Natural killer cell (primary cell): ENCODE measurements at regions not wholly inside any gene's neighbourhood (a gene's known extent, or its start where the extent isn't known, plus 50 kb on each side); places are given as distances from the start of the nearest gene placed in this dataset.

Experiments
- ATAC-seq, 3 donors: fragments of 150-1000 bp in 2 of 3; fragments of 200-7000 bp in 1 of 3; cut with Tn5 transposase; 1 replicate in 1 of 3; 2 replicates in 2 of 3; pipeline ENCODE4 v1.10.0; 2021; ENCODE audit warnings: mild to moderate bottlenecking in 2 of 3, moderate library complexity in 2 of 3
- DNase-seq, 2 donors: peaks; one replicate each; pipeline versions ENCODE4 v3.0.0 to v3.0.0-alpha.2; 2013 to 2021; ENCODE audit warnings: mixed read lengths in 1 of 2
- H3K27ac ChIP-seq: one replicate; pipeline ENCODE4 v1.5.1; 2013; ENCODE audit warnings: mild to moderate bottlenecking, low read length
- H3K27me3 ChIP-seq: one replicate; pipeline ENCODE4 v1.6.1; 2013; ENCODE audit warnings: low read length; ENCODE audit not compliant: control insufficient read depth, insufficient read depth
- H3K36me3 ChIP-seq: one replicate; pipeline ENCODE4 v1.6.1; 2013; ENCODE audit warnings: low read length; ENCODE audit not compliant: control insufficient read depth, insufficient read depth
- H3K4me1 ChIP-seq: one replicate; pipeline ENCODE4 v1.6.1; 2013; ENCODE audit warnings: low read length; ENCODE audit not compliant: control insufficient read depth, insufficient read depth
- H3K4me3 ChIP-seq: one replicate; pipeline ENCODE4 v1.5.1; 2013; ENCODE audit warnings: low read length
- H3K9me3 ChIP-seq: one replicate; pipeline ENCODE4 v1.6.1; 2013; ENCODE audit warnings: low read length; ENCODE audit not compliant: control insufficient read depth, insufficient read depth
- H3K27ac Mint-ChIP-seq, 2 donors: one replicate each; pipeline ENCODE4 v1.8.0; 2022; ENCODE audit warnings: mild to moderate bottlenecking in 2 of 2, mixed read lengths in 2 of 2, moderate library complexity in 1 of 2
- H3K27me3 Mint-ChIP-seq, 2 donors: one replicate each; pipeline ENCODE4 v1.8.0; 2022; ENCODE audit warnings: low read depth in 2 of 2, mixed read lengths in 2 of 2
- H3K36me3 Mint-ChIP-seq: one replicate; pipeline ENCODE4 v1.8.0; 2022; ENCODE audit warnings: mixed read lengths
- H3K4me1 Mint-ChIP-seq, 2 donors: one replicate each; pipeline ENCODE4 v1.8.0; 2022; ENCODE audit warnings: mixed read lengths in 2 of 2
- H3K4me3 Mint-ChIP-seq: one replicate; pipeline ENCODE4 v1.8.0; 2022; ENCODE audit warnings: mild to moderate bottlenecking, moderate library complexity, mixed read lengths
- H3K9me3 Mint-ChIP-seq, 2 donors: one replicate each; pipeline ENCODE4 v1.8.0; 2022; ENCODE audit warnings: mixed read lengths in 2 of 2
- CTCF ChIP-seq: fragments of 200-600 bp; IDR thresholded peaks from one replicate; pipeline ENCODE4 v1.8.0; 2022; ENCODE audit warnings: antibody characterized with exemption
- WGBS: methylation state at CpG from one replicate; pipeline ENCODE4 v1.1.7; 2013; ENCODE audit warnings: missing lambda C conversion rate; ENCODE audit not compliant: insufficient coverage; 5-methylcytosine and 5-hydroxymethylcytosine counted together
- intact Hi-C: fragments of 100-400 bp; cut with micrococcal nuclease; formaldehyde crosslinking; loops from one replicate; pipeline ENCODE4 v1.14.2; 2022

DNA sequence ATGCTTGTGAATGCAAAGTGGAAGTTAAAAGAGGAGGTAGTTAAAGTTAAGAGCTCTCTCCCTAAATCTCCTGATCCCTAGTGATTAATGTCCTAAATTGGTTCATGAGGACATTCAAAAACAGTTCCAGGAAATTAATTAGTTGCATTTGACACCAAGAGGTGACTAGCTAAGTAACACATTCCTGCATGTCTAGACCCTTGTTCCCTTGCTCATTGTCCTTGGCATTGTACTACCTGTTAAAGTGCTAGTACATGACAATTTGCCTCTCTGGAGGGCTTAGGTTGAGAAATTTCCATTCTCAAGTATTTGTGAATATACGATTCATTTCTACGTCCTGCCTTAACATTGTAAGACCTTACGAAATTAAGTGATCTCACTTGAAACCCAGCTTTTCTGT is 278.6 kb upstream of the CDH10 start:
- no peaks in the 10 kb centered on the region for H3K4me1 Mint-ChIP-seq
- no peaks in the 10 kb centered on the region for H3K27me3 ChIP-seq
- ATAC-seq (no peak), DNase-seq (no peak)
- H3K27ac ChIP-seq, result no peak overlapping the region
- 84% methylated on average over 3 of the region's 3 CpGs for WGBS
- no peaks in the 10 kb centered on the region for H3K36me3 ChIP-seq
- TF ChIP-seq CTCF, result no peak
- peaks cover 22% of the 10 kb centered on the region for H3K36me3 Mint-ChIP-seq
- H3K4me3 ChIP-seq, result no peak overlapping the region
- H3K9me3 Mint-ChIP-seq, result peaks cover 15 to 30% of the 10 kb centered on the region in 2 donors
- peaks cover 6% of the 10 kb centered on the region for H3K9me3 ChIP-seq
- no peak overlapping the region for H3K27ac Mint-ChIP-seq
- no peak overlapping the region for H3K4me3 Mint-ChIP-seq
- no peaks in the 10 kb centered on the region for H3K4me1 ChIP-seq
- no peaks in the 10 kb centered on the region for H3K27me3 Mint-ChIP-seq
- intact Hi-C loops, result no loop called here

GRCh38 chr5:24918676-24919075 is 273.9 kb upstream of the CDH10 start:
- DNase-seq, result no peak
- WGBS, result 100% methylated on average over 1 of the region's 1 CpG
- Mint-ChIP-seq H3K27ac (no peak overlapping the region), H3K9me3 (peaks cover 18 to 26% of the 10 kb centered on the region in 2 donors), H3K4me3 (no peak overlapping the region), H3K4me1 (no peaks in the 10 kb centered on the region), H3K36me3 (peaks cover 19% of the 10 kb centered on the region), H3K27me3 (no peaks in the 10 kb centered on the region)
- Histone ChIP-seq H3K36me3 (no peaks in the 10 kb centered on the region), H3K4me3 (no peak overlapping the region), H3K9me3 (peaks cover 6% of the 10 kb centered on the region), H3K27ac (no peak overlapping the region), H3K4me1 (no peaks in the 10 kb centered on the region), H3K27me3 (no peaks in the 10 kb centered on the region)
- intact Hi-C loops, result no loop called here
- TF ChIP-seq CTCF, result no peak
- ATAC-seq, result no peak

DNA sequence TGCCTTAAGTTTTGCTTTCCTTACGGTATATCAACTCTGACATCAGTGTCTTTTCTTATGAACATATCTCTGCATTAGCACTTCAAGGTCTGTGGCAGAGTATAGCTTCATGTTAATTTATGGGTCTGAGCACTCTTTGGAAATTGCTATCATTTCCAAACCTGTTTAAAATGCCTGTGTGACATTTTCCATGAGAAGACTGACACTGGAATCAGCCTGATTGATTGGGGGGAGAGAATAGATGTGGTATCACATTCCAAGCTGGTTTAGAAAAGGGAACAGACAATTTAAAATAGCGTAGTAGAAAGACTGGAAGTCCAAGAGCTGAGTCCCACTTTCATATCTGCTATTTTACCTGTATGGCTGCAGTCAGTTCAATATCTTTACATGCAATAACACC is 272.1 kb upstream of the CDH10 start:
- H3K4me3 Mint-ChIP-seq, result no peak overlapping the region
- H3K27me3 ChIP-seq, result no peaks in the 10 kb centered on the region
- no peak overlapping the region for H3K27ac ChIP-seq
- no peak for ATAC-seq
- H3K9me3 ChIP-seq, result peaks cover 6% of the 10 kb centered on the region
- H3K27me3 Mint-ChIP-seq, result no peaks in the 10 kb centered on the region
- 87% methylated on average over 2 of the region's 2 CpGs for WGBS
- DNase-seq, result no peak
- peaks cover 16% of the 10 kb centered on the region for H3K36me3 Mint-ChIP-seq
- no peak for TF ChIP-seq CTCF
- no peaks in the 10 kb centered on the region for H3K4me1 Mint-ChIP-seq
- H3K36me3 ChIP-seq, result no peaks in the 10 kb centered on the region
- no peaks in the 10 kb centered on the region for H3K4me1 ChIP-seq
- H3K27ac Mint-ChIP-seq, result no peak overlapping the region
- H3K9me3 Mint-ChIP-seq, result peaks cover 17 to 26% of the 10 kb centered on the region in 2 donors
- intact Hi-C loops, result no loop called here
- H3K4me3 ChIP-seq, result no peak overlapping the region

DNA sequence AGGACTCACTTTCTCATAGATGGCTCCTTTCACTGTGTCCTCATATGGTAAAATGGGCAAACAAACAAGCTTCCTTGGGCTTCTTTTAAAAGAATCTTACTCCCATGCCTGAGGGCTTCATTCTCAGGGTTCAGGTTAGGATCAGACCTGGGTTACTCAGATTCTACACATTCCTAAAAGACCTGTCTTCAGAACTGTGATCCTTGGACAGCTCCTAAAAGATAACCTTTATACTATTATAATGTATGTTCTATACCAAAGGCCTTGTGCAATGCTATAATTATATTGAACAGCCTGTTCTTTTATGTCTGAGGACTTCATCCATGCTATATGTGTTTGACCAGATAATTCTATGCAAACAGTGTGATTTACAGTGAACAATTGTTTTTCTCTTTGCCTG is 264.4 kb upstream of the CDH10 start:
- DNase-seq, result no peak
- intact Hi-C loops, result no loop called here
- H3K4me3 Mint-ChIP-seq, result no peak overlapping the region
- H3K9me3 Mint-ChIP-seq, result peaks cover 7 to 16% of the 10 kb centered on the region in 2 donors
- Histone ChIP-seq H3K4me1 (no peaks in the 10 kb centered on the region), H3K27ac (no peak overlapping the region), H3K4me3 (no peak overlapping the region), H3K9me3 (peaks cover 3% of the 10 kb centered on the region), H3K36me3 (no peaks in the 10 kb centered on the region), H3K27me3 (no peaks in the 10 kb centered on the region)
- no peak overlapping the region for H3K27ac Mint-ChIP-seq
- TF ChIP-seq CTCF, result no peak
- no peak for ATAC-seq
- no peaks in the 10 kb centered on the region for H3K4me1 Mint-ChIP-seq
- no peaks in the 10 kb centered on the region for H3K27me3 Mint-ChIP-seq
- no peaks in the 10 kb centered on the region for H3K36me3 Mint-ChIP-seq
